ENCODE measurements at regions not wholly inside any gene's neighbourhood (a gene's known extent, or its start where the extent isn't known, plus 50 kb on each side); places are given as distances from the start of the nearest gene placed in this dataset.

DNA sequence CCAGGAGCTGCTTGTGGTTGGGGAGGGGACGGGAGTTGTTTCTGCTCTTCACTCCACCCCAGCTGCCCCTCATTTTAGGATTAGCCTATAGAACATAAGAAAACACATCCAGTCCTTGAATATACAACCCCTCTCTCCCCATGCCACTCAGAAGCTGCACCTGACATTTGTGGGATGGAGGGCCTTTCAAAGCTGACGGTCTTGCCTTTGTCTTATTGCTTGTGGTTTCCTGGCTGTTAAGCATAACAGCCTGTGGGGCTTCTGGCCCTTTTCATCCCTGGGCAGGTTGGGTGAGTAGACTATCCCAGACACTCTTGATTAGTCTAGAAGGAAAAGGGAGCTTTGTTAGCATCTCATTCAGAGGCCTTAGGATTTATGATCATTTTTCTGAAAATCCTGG, 407.6 kb upstream of the BOD1L1 start:
- TF ChIP-seq GATA2 (IDR thresholded peaks at IDR 0.05; ENCODE audit: low read depth, low read length) (no peak), GATA3 (IDR thresholded peaks at IDR 0.05; ENCODE audit: low read depth, low read length) (no peak)

All from SH-SY5Y (cell line).